ENCODE measurements at regions not wholly inside any gene's neighbourhood (a gene's known extent, or its start where the extent isn't known, plus 50 kb on each side); places are given as distances from the start of the nearest gene placed in this dataset.

- TF ChIP-seq ATF3 (CRISPR knock-in tag; IDR thresholded peaks at IDR 0.05) = no peak
- TF ChIP-seq ZNF160 (CRISPR knock-in tag; IDR thresholded peaks at IDR 0.05) = no peak
- no peak for TF ChIP-seq ZNF253 (CRISPR knock-in tag; IDR thresholded peaks at IDR 0.05; ENCODE audit: borderline replicate concordance)
- no peak for TF ChIP-seq RNF219 (CRISPR knock-in tag; IDR thresholded peaks at IDR 0.05)
- no peak for TF ChIP-seq CTCF (CRISPR knock-in tag; IDR thresholded peaks at IDR 0.05)
- TF ChIP-seq CENPX (CRISPR knock-in tag; IDR thresholded peaks at IDR 0.05) = no peak
- no peak for TF ChIP-seq HOXA3 (CRISPR knock-in tag; IDR thresholded peaks at IDR 0.05)
- TF ChIP-seq MTERF4 (CRISPR knock-in tag; IDR thresholded peaks at IDR 0.05) = no peak
These were observed 993.9 kb downstream of the GALC start for GRCh38 chr14:86999036-86999435.
